Activated CD4-positive, alpha-beta T cell treated with anti-CD3 and anti-CD28 coated beads, Interleukin-2, amount 10 ng/mL, durations not matched to agents 7 days and 5 days (primary cell): ENCODE measurements at regions not wholly inside any gene's neighbourhood (a gene's known extent, or its start where the extent isn't known, plus 50 kb on each side); places are given as distances from the start of the nearest gene placed in this dataset.
"Not testable (repeated sequence)": the region's sequence is repeated elsewhere in the genome, so short reads cannot be mapped to it uniquely, and the experiment has no call there.

ENCODE experiments used
- CTCF ChIA-PET: fragments of 350-600 bp; sonication (Branson Sonifier 250); formaldehyde crosslinking; loops from one replicate; lab custom pipeline; 2021; ENCODE audit warnings: antibody characterized with exemption; lab: Charles Lee
- POLR2A ChIA-PET: fragments of 350-600 bp; sonication (Branson Sonifier 250); formaldehyde crosslinking; loops from one replicate; lab custom pipeline; 2021; ENCODE audit warnings: antibody characterized with exemption; lab: Charles Lee
- DNase-seq: peaks from one replicate; pipeline ENCODE4 v3.0.0-alpha.2; 2020
- H3K27ac Mint-ChIP-seq: one replicate; pipeline ENCODE4 v1.8.0; 2021; ENCODE audit warnings: mild to moderate bottlenecking, moderate library complexity, mixed read lengths
- H3K27me3 Mint-ChIP-seq: one replicate; pipeline ENCODE4 v1.8.0; 2021; ENCODE audit warnings: mixed read lengths
- H3K36me3 Mint-ChIP-seq: one replicate; pipeline ENCODE4 v1.8.0; 2021; ENCODE audit warnings: low read depth, mixed read lengths
- H3K4me1 Mint-ChIP-seq: one replicate; pipeline ENCODE4 v1.8.0; 2021; ENCODE audit warnings: mixed read lengths
- H3K4me3 Mint-ChIP-seq: one replicate; pipeline ENCODE4 v1.8.0; 2021; ENCODE audit warnings: mild to moderate bottlenecking, moderate library complexity, mixed read lengths
- H3K9me3 Mint-ChIP-seq: one replicate; pipeline ENCODE4 v1.8.0; 2021; ENCODE audit warnings: mixed read lengths

DNA sequence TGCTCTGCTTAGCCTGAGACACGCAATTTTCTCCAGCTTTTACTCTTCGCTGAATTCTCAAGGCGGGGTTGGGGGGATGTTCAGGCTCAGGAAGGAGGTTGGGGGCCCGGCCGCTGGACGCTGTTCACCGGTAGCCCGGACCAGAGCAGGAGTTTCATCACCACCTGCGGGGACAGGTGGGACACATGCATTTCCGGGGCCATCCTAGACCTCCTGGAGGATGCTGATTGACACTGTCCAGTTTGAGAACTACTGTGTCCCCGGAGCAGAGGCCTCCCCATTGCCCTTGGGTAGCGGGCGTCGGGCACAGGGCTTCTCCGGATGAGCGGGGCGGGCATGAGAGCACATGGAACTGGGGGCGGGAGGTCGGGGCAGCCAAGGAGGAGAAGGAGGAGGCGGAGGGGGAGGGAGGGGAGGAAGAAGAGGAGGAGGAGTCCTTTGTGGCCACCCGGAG, 144.0 kb upstream of the GRK3 start:
- Mint-ChIP-seq H3K27me3 (peaks cover 72% of the 10 kb centered on the region), H3K4me3 (no peak overlapping the region), H3K4me1 (peaks cover 25% of the 10 kb centered on the region), H3K9me3 (no peaks in the 10 kb centered on the region), H3K36me3 (peaks cover 6% of the 10 kb centered on the region), H3K27ac (no peak overlapping the region)
- ChIA-PET CTCF (interaction anchor here (0.6 kb wide), 2 partner anchors 57 to 264 kb away, joined by 3 read pairs; no protein-coding TSS in a partner anchor), POLR2A (no interaction called here)
- no peak for DNase-seq

- ChIA-PET CTCF (interaction anchor here (1.1 kb wide), 1 partner anchor 27 kb away, joined by 3 read pairs; no protein-coding TSS in a partner anchor), POLR2A (no interaction called here)
Observed at GRCh38 chr22:25420925-25421904, 143.3 kb upstream of the GRK3 start.

GRCh38 chr22:25426530-25427308, 137.8 kb upstream of the GRK3 start:
- H3K9me3 Mint-ChIP-seq, DNase-seq, H3K36me3 Mint-ChIP-seq, H3K27ac Mint-ChIP-seq, H3K4me1 Mint-ChIP-seq, POLR2A ChIA-PET, CTCF ChIA-PET, H3K4me3 Mint-ChIP-seq: not testable (repeated sequence)
- peaks cover 34% of the 10 kb centered on the region for H3K27me3 Mint-ChIP-seq

More at GRCh38 chr22:25420925-25421904, 143.3 kb upstream of the GRK3 start:
- Mint-ChIP-seq H3K4me1 (peaks cover 25% of the 10 kb centered on the region), H3K4me3 (peak overlapping the region; percentile 72), H3K36me3 (peaks cover 6% of the 10 kb centered on the region), H3K27me3 (peaks cover 71% of the 10 kb centered on the region), H3K27ac (peak overlapping the region; percentile 31), H3K9me3 (no peaks in the 10 kb centered on the region)
- no peak for DNase-seq

GRCh38 chr22:25431637-25432342, 132.7 kb upstream of the GRK3 start:
- H3K9me3 Mint-ChIP-seq, H3K27ac Mint-ChIP-seq, H3K4me1 Mint-ChIP-seq, POLR2A ChIA-PET, H3K4me3 Mint-ChIP-seq, DNase-seq, H3K36me3 Mint-ChIP-seq: not testable (repeated sequence)
- peaks cover 12% of the 10 kb centered on the region for H3K27me3 Mint-ChIP-seq
- CTCF ChIA-PET: interaction anchor here (0.6 to 0.7 kb wide), 2 partner anchors 443 to 622 kb away, joined by 3 to 4 read pairs; no protein-coding TSS in a partner anchor

DNA sequence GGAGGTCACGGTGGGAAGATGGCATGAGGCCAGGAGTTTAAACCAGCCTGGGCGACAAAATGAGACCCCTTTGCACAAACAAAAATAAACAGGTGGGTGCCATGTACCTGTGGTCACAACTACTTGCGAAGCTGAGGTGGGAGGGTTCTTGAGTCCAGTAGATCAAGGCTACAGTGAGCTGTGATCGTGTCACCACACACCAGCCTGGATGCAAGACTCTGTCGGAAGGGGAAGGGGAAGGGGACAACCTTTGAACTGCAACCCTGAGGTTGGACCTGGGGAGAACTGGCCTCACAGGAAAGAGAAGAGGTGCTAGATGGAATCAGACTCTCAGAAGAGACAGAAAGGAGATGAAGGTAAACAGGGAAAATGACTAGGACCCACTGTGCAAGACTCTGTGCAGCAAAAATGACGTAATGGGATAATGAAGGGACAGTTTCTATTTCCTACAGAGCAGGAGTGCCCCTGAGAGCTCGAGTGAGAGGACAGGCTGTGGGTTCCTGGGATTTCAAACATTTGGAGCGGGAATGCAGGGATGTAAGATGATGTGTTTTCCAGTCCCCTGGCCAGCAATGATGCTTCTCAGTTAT, 131.0 kb upstream of the GRK3 start:
- H3K27ac Mint-ChIP-seq, H3K4me1 Mint-ChIP-seq, DNase-seq, H3K9me3 Mint-ChIP-seq, H3K4me3 Mint-ChIP-seq, H3K36me3 Mint-ChIP-seq, H3K27me3 Mint-ChIP-seq, POLR2A ChIA-PET: not testable (repeated sequence)
- CTCF ChIA-PET: interaction anchor here (0.9 kb wide), 1 partner anchor 13 kb away, joined by 3 read pairs; no protein-coding TSS in a partner anchor

DNA sequence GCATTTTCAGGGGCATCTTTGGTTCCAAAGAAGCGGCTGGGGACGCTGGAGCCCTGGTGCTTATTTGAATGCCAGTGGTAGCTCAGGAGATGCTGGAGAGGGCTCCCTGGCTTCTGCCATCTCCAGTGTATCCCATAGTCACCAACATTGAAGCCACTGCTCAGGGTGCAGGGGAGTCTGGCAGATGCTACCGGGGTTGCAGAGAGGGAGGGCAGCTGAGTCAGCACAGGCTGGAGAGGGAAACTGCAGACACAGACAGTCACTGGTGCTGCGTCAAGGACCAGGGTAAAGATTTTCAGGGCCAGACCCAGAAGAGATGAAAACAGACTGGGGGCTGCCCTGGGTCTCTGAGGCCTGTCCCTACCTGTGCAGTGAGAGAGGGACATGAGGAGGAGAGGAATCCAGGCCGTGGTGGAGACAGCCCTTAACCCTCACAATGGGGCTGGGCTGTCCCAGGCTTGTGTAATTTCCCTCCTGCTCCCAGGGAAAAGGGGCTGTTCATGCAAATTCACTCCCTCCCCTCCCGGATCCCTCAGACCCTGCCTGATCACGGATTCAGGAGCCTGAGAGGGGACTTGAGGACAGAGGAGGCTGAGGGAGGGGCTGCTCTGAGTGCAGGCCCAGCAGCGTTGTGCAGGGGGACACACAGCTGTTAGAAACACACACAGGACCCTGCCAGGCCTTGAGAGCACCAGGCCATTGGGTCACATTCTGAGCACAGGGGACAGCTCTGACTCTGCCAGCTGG, 126.9 kb upstream of the GRK3 start:
- no peaks in the 10 kb centered on the region for H3K36me3 Mint-ChIP-seq
- H3K27me3 Mint-ChIP-seq: peaks cover 9% of the 10 kb centered on the region
- POLR2A ChIA-PET: no interaction called here
- CTCF ChIA-PET: no interaction called here
- DNase-seq: no peak
- H3K4me1 Mint-ChIP-seq: peaks cover 5% of the 10 kb centered on the region
- H3K4me3 Mint-ChIP-seq: no peak overlapping the region
- H3K9me3 Mint-ChIP-seq: no peaks in the 10 kb centered on the region
- no peak overlapping the region for H3K27ac Mint-ChIP-seq

DNA sequence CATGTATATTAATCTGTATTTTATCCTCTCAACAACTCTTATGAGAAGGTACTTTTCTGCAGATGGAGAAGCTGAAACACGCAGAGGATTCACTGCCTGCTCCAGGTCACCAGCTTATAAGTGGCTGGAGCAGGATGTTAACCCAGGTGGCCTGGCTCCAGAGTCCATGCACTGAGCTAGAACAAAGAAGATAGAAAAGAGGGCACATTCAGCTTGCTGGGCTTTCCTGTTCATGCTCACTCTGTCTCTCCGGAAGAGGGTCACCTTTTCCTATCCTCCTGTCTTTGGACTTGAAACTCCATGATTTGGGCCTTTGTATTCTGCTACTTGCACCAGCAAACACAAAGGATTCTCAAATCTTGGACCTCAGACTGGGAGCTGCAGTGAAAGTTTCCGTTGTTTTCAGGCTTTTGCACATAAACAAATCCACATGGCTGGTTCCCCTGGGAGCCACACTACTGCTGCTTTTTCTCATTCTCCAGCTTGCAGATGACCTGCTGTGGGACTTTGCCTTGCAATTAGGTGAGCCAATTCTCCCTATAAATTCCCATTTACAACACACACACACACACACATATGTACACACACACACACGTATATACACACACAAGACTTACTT, 117.3 kb upstream of the GRK3 start:
- Mint-ChIP-seq H3K4me3 (peak overlapping the region; percentile 94), H3K27ac (peak overlapping the region; percentile 91), H3K36me3 (peaks cover 8% of the 10 kb centered on the region), H3K9me3 (no peaks in the 10 kb centered on the region), H3K27me3 (no peaks in the 10 kb centered on the region), H3K4me1 (peaks cover 38% of the 10 kb centered on the region)
- CTCF ChIA-PET: interaction anchor here (0.9 to 1.6 kb wide), 5 partner anchors 15 to 326 kb away, joined by 3 to 5 read pairs (median 3); no protein-coding TSS in a partner anchor
- DNase-seq: no peak
- POLR2A ChIA-PET: no interaction called here

- H3K9me3 Mint-ChIP-seq: no peaks in the 10 kb centered on the region
- H3K4me3 Mint-ChIP-seq: peak overlapping the region; percentile 94
- H3K27ac Mint-ChIP-seq: peak overlapping the region; percentile 91
- ChIA-PET POLR2A (no interaction called here), CTCF (interaction anchor here (0.6 to 1.3 kb wide), 7 partner anchors 13 to 793 kb away, joined by 3 to 5 read pairs (median 3); no protein-coding TSS in a partner anchor)
- DNase-seq: peak; percentile 89
- H3K27me3 Mint-ChIP-seq: no peaks in the 10 kb centered on the region
- H3K36me3 Mint-ChIP-seq: peaks cover 13% of the 10 kb centered on the region
- peaks cover 44% of the 10 kb centered on the region for H3K4me1 Mint-ChIP-seq
Observed at GRCh38 chr22:25447686-25448434, 116.6 kb upstream of the GRK3 start.

GRCh38 chr22:25448435-25449051, 115.9 kb upstream of the GRK3 start:
- H3K27ac Mint-ChIP-seq: peak overlapping the region; percentile 91
- H3K4me1 Mint-ChIP-seq: peaks cover 46% of the 10 kb centered on the region
- CTCF ChIA-PET: interaction anchor here (0.8 to 1.3 kb wide), 4 partner anchors 13 to 324 kb away, joined by 3 to 5 read pairs (median 3); no protein-coding TSS in a partner anchor
- POLR2A ChIA-PET: no interaction called here
- peak overlapping the region; percentile 94 for H3K4me3 Mint-ChIP-seq
- peak; percentile 10 for DNase-seq
- H3K9me3 Mint-ChIP-seq: no peaks in the 10 kb centered on the region
- H3K27me3 Mint-ChIP-seq: no peaks in the 10 kb centered on the region
- peaks cover 13% of the 10 kb centered on the region for H3K36me3 Mint-ChIP-seq

GRCh38 chr22:25449781-25450317, 114.6 kb upstream of the GRK3 start:
- H3K36me3 Mint-ChIP-seq: peaks cover 20% of the 10 kb centered on the region
- ChIA-PET CTCF (interaction anchor here (0.7 kb wide), 1 partner anchor 376 kb away, joined by 5 read pairs; no protein-coding TSS in a partner anchor), POLR2A (interaction anchor here (0.6 kb wide), 1 partner anchor 41 kb away, joined by 3 read pairs; no protein-coding TSS in a partner anchor)
- H3K27me3 Mint-ChIP-seq: no peaks in the 10 kb centered on the region
- no peaks in the 10 kb centered on the region for H3K9me3 Mint-ChIP-seq
- peaks cover 51% of the 10 kb centered on the region for H3K4me1 Mint-ChIP-seq
- H3K27ac Mint-ChIP-seq: peak overlapping the region; percentile 4
- no peak for DNase-seq
- peak overlapping the region; percentile 94 for H3K4me3 Mint-ChIP-seq
